ENCODE measurements at regions not wholly inside any gene's neighbourhood (a gene's known extent, or its start where the extent isn't known, plus 50 kb on each side); places are given as distances from the start of the nearest gene placed in this dataset.

- DNase-seq (ENCODE audit: low read depth in 3 of 3) = no peak
Measured at GRCh38 chr18:25873833-25874232, 216.6 kb downstream of the SS18 start.

GRCh38 chr18:25866331-25866730, 224.1 kb downstream of the SS18 start:
- DNase-seq (ENCODE audit: low read depth in 3 of 3) = no peak

GRCh38 chr18:25862881-25863600, 227.4 kb downstream of the SS18 start:
- DNase-seq (ENCODE audit: low read depth in 3 of 3) = no peak

GRCh38 chr18:25853691-25854433, 236.6 kb downstream of the SS18 start:
- no peak for DNase-seq (ENCODE audit: low read depth in 3 of 3)

- DNase-seq (ENCODE audit: low read depth in 3 of 3) = no peak
Measured at GRCh38 chr18:25843791-25844190, 246.6 kb downstream of the SS18 start.

- DNase-seq (ENCODE audit: low read depth in 3 of 3) = no peak
Measured at GRCh38 chr18:25842665-25843064, 247.7 kb downstream of the SS18 start.

- no peak for DNase-seq (ENCODE audit: low read depth in 3 of 3)
Measured at GRCh38 chr18:25834061-25834460, 256.4 kb downstream of the SS18 start.

- no peak for DNase-seq (ENCODE audit: low read depth in 3 of 3)
Measured at GRCh38 chr18:25832001-25832604, 258.3 kb downstream of the SS18 start.

- DNase-seq (ENCODE audit: low read depth in 3 of 3) = no peak
Measured at GRCh38 chr18:25831301-25831701, 259.1 kb downstream of the SS18 start.

GRCh38 chr18:25830787-25831186, 259.6 kb downstream of the SS18 start:
- DNase-seq (ENCODE audit: low read depth in 3 of 3) = no peak

GRCh38 chr18:25827961-25828561, 262.4 kb downstream of the SS18 start:
- no peak for DNase-seq (ENCODE audit: low read depth in 3 of 3)

GRCh38 chr18:25827228-25827627, 263.2 kb downstream of the SS18 start:
- no peak for DNase-seq (ENCODE audit: low read depth in 3 of 3)

- DNase-seq (ENCODE audit: low read depth in 3 of 3) = no peak
Measured at GRCh38 chr18:25826823-25827222, 263.6 kb downstream of the SS18 start.

GRCh38 chr18:25825979-25826776, 264.2 kb downstream of the SS18 start:
- DNase-seq (ENCODE audit: low read depth in 3 of 3) = no peak

- no peak for DNase-seq (ENCODE audit: low read depth in 3 of 3)
Measured at GRCh38 chr18:25825056-25825455, 265.4 kb downstream of the SS18 start.

GRCh38 chr18:25819746-25820363, 270.6 kb downstream of the SS18 start:
- DNase-seq (ENCODE audit: low read depth in 3 of 3) = no peak

- no peak for DNase-seq (ENCODE audit: low read depth in 3 of 3)
Measured at GRCh38 chr18:25818505-25818904, 271.9 kb downstream of the SS18 start.

- DNase-seq (ENCODE audit: low read depth in 3 of 3) = no peak
Measured at GRCh38 chr18:25817546-25818237, 272.7 kb downstream of the SS18 start.

- no peak for DNase-seq (ENCODE audit: low read depth in 3 of 3)
Measured at GRCh38 chr18:25815659-25816058, 274.8 kb downstream of the SS18 start.

- no peak for DNase-seq (ENCODE audit: low read depth in 3 of 3)
Measured at GRCh38 chr18:25814841-25815458, 275.5 kb downstream of the SS18 start.
